ES-I3 (cell line): ENCODE measurements at regions not wholly inside any gene's neighbourhood (a gene's known extent, or its start where the extent isn't known, plus 50 kb on each side); places are given as distances from the start of the nearest gene placed in this dataset.

ENCODE experiments used
- H3K36me3 ChIP-seq: 2 replicates; pipeline ENCODE4 v1.6.1; 2013; ENCODE audit warnings: mild to moderate bottlenecking, low read length, control low read depth, moderate library complexity; ENCODE audit not compliant: insufficient read depth
- H3K4me1 ChIP-seq: 2 replicates; pipeline ENCODE4 v1.6.1; 2013; ENCODE audit warnings: mild to moderate bottlenecking, control low read depth, low read length; ENCODE audit not compliant: insufficient read depth
- H3K9ac ChIP-seq: 2 replicates; pipeline ENCODE4 v1.6.1; 2013; ENCODE audit warnings: low read depth, mild to moderate bottlenecking, low read length, moderate library complexity
- H3K9me3 ChIP-seq: 2 replicates; pipeline ENCODE4 v1.6.1; 2013; ENCODE audit warnings: mild to moderate bottlenecking, low read length, moderate library complexity; ENCODE audit not compliant: control insufficient read depth, insufficient read depth

GRCh38 chr3:104735691-104736090, 631.0 kb upstream of the ALCAM start:
- no peaks in the 10 kb centered on the region; the same call in 1 of the 2 replicates for H3K36me3 ChIP-seq
- no peak overlapping the region for H3K9ac ChIP-seq
- no peaks in the 10 kb centered on the region for H3K9me3 ChIP-seq
- H3K4me1 ChIP-seq = no peaks in the 10 kb centered on the region

GRCh38 chr3:104738271-104738670, 628.4 kb upstream of the ALCAM start:
- Histone ChIP-seq H3K4me1 (no peaks in the 10 kb centered on the region), H3K9ac (no peak overlapping the region), H3K9me3 (no peaks in the 10 kb centered on the region), H3K36me3 (no peaks in the 10 kb centered on the region; the same call in 1 of the 2 replicates)

DNA sequence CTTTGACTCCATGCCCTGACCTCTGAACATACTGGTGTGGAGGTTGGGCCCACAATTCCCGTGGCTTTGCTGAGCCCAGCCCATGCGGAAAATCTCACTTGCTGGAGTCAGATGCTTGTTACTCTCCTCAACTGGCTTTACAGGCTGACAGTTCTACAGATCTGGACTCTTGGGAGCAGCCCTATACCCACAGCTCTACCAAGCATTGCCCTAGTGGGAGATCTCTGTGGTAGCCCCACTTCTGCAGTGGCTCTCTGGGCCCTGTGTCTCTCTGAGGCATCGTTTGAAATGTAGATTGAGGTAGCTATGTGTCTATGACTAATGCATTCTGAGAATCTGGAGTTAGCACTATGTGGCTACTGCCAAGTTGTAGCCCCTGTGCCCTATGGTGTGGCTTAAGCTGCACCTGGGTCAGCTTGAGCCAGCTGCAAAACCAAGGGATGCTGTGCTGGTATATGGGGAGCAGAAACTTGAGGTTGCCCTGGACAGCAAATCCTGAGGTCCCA, 625.8 kb upstream of the ALCAM start:
- H3K9ac ChIP-seq = no peak overlapping the region
- H3K36me3 ChIP-seq = no peaks in the 10 kb centered on the region; the same call in 1 of the 2 replicates
- no peaks in the 10 kb centered on the region for H3K9me3 ChIP-seq
- H3K4me1 ChIP-seq = no peaks in the 10 kb centered on the region

- Histone ChIP-seq H3K9ac (no peak overlapping the region), H3K4me1 (no peaks in the 10 kb centered on the region), H3K36me3 (no peaks in the 10 kb centered on the region; the same call in 1 of the 2 replicates), H3K9me3 (no peaks in the 10 kb centered on the region)
Observed at GRCh38 chr3:104742044-104742443, 624.7 kb upstream of the ALCAM start.

DNA sequence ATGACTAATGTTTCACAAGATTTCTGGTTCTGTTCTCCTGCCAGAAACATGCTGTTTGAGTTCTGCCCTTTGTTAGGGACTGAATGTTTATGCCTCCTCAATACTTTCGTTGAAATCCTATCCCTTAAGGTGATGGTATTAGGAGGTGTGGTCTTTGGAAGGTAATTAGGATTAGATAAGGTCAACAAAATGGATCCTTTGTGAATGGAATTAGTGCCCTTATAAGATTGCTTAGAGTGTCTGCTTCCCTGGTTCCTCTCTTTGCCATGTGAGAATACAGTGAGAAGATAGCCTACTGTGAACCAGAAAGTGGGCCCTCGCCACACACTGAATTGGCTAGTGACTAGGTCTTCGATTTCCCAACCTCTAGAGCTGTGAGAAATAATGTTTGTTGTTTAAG, 621.4 kb upstream of the ALCAM start:
- no peak overlapping the region for H3K9ac ChIP-seq
- no peaks in the 10 kb centered on the region for H3K9me3 ChIP-seq
- no peaks in the 10 kb centered on the region for H3K4me1 ChIP-seq
- no peaks in the 10 kb centered on the region; the same call in 1 of the 2 replicates for H3K36me3 ChIP-seq

DNA sequence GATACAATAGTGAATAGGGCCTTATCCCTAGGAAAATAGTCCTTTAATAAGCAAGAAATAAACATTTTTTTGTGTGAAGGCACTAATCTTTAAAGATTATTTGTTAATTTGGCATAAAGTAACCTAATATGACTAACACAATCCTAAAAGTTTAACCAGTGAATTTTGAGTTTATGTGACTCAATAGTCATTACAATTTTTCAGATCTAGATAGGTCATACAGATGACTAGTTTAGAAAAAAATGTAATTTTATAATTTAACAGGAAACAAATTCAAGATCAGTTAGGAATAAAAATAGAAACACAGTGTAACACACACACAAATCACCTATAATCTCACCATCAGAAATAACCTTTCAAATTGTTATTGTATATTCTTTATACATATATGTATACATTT, 620.7 kb upstream of the ALCAM start:
- H3K4me1 ChIP-seq = no peaks in the 10 kb centered on the region
- no peak overlapping the region for H3K9ac ChIP-seq
- no peaks in the 10 kb centered on the region for H3K36me3 ChIP-seq
- H3K9me3 ChIP-seq = no peaks in the 10 kb centered on the region

GRCh38 chr3:104750581-104750980, 616.1 kb upstream of the ALCAM start:
- no peaks in the 10 kb centered on the region for H3K9me3 ChIP-seq
- no peaks in the 10 kb centered on the region for H3K36me3 ChIP-seq
- no peaks in the 10 kb centered on the region for H3K4me1 ChIP-seq
- no peak overlapping the region for H3K9ac ChIP-seq

DNA sequence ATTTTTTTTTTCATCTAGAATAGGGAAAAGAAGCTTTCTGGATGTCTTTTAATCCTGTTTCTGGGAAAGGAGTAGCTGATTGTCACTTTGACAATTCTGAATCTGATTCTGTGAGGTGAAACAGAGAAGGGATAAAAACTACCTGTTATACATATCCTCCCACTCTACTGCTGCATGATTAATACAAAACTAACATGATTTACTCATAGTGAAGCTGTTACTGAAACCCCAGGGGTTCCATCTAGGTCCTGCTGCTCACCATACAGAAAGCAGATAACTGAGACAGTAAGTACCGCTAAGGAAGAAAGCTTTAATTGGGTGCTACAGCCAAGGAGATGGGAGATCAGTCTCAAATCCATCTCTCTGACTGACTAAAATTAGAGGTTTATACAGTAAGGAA, 610.9 kb upstream of the ALCAM start:
- no peaks in the 10 kb centered on the region for H3K36me3 ChIP-seq
- no peaks in the 10 kb centered on the region for H3K9me3 ChIP-seq
- H3K4me1 ChIP-seq = no peaks in the 10 kb centered on the region
- H3K9ac ChIP-seq = no peak overlapping the region

GRCh38 chr3:104763007-104763406, 603.7 kb upstream of the ALCAM start:
- H3K9ac ChIP-seq = no peak overlapping the region

DNA sequence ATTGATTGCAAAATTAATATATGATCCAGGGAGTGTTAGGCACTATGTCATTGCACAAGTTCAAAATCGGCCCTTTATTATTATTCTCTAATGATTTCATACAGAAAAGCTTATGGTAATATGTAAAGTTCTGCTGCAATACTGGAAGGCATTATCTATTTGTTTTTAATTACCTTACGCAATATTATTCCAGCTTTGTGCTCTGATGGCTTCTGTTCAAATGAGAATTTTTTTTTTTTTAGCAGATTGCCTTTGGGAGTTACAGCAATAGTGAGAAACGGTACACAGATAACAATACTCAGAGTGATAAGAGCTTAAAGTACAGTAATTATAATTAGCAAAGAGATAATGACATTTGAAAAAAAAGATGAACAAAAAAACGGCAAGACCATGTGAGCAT, 602.2 kb upstream of the ALCAM start:
- Histone ChIP-seq H3K9me3 (no peaks in the 10 kb centered on the region), H3K4me1 (no peaks in the 10 kb centered on the region), H3K9ac (no peak overlapping the region), H3K36me3 (no peaks in the 10 kb centered on the region)

More at GRCh38 chr3:104763007-104763406, 603.7 kb upstream of the ALCAM start:
- Histone ChIP-seq H3K9me3 (no peaks in the 10 kb centered on the region), H3K4me1 (no peaks in the 10 kb centered on the region), H3K36me3 (no peaks in the 10 kb centered on the region)

GRCh38 chr3:104768886-104769285, 597.8 kb upstream of the ALCAM start:
- H3K9me3 ChIP-seq = no peaks in the 10 kb centered on the region
- no peaks in the 10 kb centered on the region for H3K36me3 ChIP-seq
- H3K9ac ChIP-seq = no peak overlapping the region
- no peaks in the 10 kb centered on the region for H3K4me1 ChIP-seq

- Histone ChIP-seq H3K9me3 (no peaks in the 10 kb centered on the region), H3K4me1 (no peaks in the 10 kb centered on the region), H3K9ac (no peak overlapping the region), H3K36me3 (no peaks in the 10 kb centered on the region)
Observed at GRCh38 chr3:104779324-104779723, 587.4 kb upstream of the ALCAM start.

DNA sequence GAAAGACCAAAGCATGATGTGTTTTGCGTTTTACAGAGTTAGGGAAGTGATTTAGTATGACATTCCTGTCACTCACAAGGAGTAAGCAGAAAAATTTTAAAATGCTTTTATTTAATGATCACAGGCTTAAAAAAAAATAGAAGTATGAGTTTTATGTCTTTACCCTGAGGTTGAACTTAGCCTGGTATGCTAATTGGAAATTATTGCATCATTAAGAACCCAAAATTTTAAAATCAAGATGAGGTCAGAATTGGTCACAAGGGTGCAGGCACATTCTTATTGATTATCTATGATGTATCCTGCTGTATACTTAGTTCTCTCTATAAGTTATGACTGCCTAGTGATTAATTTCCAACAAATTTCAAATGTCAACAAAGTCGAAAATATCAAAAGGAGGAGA, 585.6 kb upstream of the ALCAM start:
- Histone ChIP-seq H3K4me1 (no peaks in the 10 kb centered on the region), H3K9me3 (no peaks in the 10 kb centered on the region), H3K9ac (no peak overlapping the region), H3K36me3 (no peaks in the 10 kb centered on the region)

GRCh38 chr3:104785947-104786346, 580.8 kb upstream of the ALCAM start:
- no peak overlapping the region for H3K9ac ChIP-seq
- no peaks in the 10 kb centered on the region for H3K36me3 ChIP-seq
- H3K9me3 ChIP-seq = no peaks in the 10 kb centered on the region
- no peaks in the 10 kb centered on the region for H3K4me1 ChIP-seq

- Histone ChIP-seq H3K9me3 (no peaks in the 10 kb centered on the region), H3K36me3 (no peaks in the 10 kb centered on the region)
Observed at GRCh38 chr3:104787306-104787705, 579.4 kb upstream of the ALCAM start.

DNA sequence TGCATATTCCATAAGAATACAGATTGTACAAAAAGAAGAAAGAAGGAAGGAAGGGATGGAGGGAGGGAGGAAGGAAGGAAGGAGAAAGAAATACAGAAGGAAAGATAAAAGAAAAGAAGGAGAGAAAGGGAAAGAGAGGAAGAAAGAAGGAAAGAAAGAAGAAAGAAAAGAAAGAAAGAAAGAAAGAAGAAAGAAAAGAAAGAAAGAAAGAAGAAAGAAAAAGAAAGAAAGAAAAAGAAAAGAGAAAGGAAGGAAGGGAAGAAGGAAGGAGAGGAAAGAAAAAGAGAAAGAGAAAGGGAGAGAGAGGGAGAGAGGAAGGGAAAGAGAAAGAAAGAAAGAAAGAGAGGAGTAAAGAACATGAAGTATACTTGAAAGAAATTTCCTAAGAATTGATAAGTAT, 577.9 kb upstream of the ALCAM start:
- H3K9ac ChIP-seq = no peak overlapping the region
- no peaks in the 10 kb centered on the region for H3K4me1 ChIP-seq
- H3K36me3 ChIP-seq = no peaks in the 10 kb centered on the region
- H3K9me3 ChIP-seq = no peaks in the 10 kb centered on the region

More at GRCh38 chr3:104787306-104787705, 579.4 kb upstream of the ALCAM start:
- H3K9ac ChIP-seq = no peak overlapping the region
- H3K4me1 ChIP-seq = no peaks in the 10 kb centered on the region
